ENCODE measurements at regions not wholly inside any gene's neighbourhood (a gene's known extent, or its start where the extent isn't known, plus 50 kb on each side); places are given as distances from the start of the nearest gene placed in this dataset.

GRCh38 chr9:80242022-80242421, 670.3 kb downstream of the TLE4 start:
- TF ChIP-seq POLR2A (IDR thresholded peaks at IDR 0.05) (no peak), CTCF (IDR thresholded peaks at IDR 0.05) (no peak)

Data from transverse colon (tissue), 3 donors.